ENCODE measurements at regions not wholly inside any gene's neighbourhood (a gene's known extent, or its start where the extent isn't known, plus 50 kb on each side); places are given as distances from the start of the nearest gene placed in this dataset.

GRCh38 chr2:40516604-40517003 is 64.7 kb upstream of the SLC8A1 start:
- Mint-ChIP-seq H3K27me3 (ENCODE audit: insufficient read depth) (no peaks in the 10 kb centered on the region; the same call in 1 of the 2 replicates), H3K4me3 (no peak overlapping the region), H3K4me1 (ENCODE audit: low read depth) (peaks cover 11% of the 10 kb centered on the region), H3K27ac (no peak overlapping the region), H3K36me3 (ENCODE audit: low read depth) (no peaks in the 10 kb centered on the region), H3K9me3 (no peaks in the 10 kb centered on the region)
- no peak for DNase-seq
- TF ChIP-seq, protein P1, sequence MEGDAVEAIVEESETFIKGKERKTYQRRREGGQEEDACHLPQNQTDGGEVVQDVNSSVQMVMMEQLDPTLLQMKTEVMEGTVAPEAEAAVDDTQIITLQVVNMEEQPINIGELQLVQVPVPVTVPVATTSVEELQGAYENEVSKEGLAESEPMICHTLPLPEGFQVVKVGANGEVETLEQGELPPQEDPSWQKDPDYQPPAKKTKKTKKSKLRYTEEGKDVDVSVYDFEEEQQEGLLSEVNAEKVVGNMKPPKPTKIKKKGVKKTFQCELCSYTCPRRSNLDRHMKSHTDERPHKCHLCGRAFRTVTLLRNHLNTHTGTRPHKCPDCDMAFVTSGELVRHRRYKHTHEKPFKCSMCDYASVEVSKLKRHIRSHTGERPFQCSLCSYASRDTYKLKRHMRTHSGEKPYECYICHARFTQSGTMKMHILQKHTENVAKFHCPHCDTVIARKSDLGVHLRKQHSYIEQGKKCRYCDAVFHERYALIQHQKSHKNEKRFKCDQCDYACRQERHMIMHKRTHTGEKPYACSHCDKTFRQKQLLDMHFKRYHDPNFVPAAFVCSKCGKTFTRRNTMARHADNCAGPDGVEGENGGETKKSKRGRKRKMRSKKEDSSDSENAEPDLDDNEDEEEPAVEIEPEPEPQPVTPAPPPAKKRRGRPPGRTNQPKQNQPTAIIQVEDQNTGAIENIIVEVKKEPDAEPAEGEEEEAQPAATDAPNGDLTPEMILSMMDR (IDR thresholded peaks at IDR 0.05) = no peak

DNA sequence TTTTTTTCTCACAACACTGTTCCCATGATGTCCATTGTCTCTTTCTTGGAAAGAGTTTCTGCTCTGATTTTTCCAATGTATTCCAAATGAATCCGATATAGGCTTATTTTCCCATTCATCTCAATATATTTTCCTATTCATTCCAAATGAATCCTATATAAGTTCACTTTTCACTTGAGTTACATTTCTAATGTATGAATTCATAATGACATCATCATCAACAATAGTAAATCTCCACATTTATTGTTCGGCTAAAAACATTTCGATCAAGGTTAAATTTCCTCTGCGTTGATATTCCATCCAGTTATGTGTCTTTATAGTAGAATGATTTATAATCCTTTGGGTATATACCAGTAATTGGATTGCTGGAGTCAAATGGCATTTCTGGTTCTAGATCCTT is 76.7 kb upstream of the SLC8A1 start:
- TF ChIP-seq, protein P1 (IDR thresholded peaks at IDR 0.05) = no peak
- Mint-ChIP-seq H3K4me3 (no peak overlapping the region), H3K4me1 (ENCODE audit: low read depth) (peaks cover 10% of the 10 kb centered on the region; the same call in 1 of the 2 replicates), H3K27me3 (ENCODE audit: insufficient read depth) (no peaks in the 10 kb centered on the region; the same call in 1 of the 2 replicates), H3K9me3 (no peaks in the 10 kb centered on the region), H3K27ac (no peak overlapping the region), H3K36me3 (ENCODE audit: low read depth) (peaks cover 15% of the 10 kb centered on the region; the same call in 1 of the 2 replicates)
- no peak for DNase-seq

- Mint-ChIP-seq H3K9me3 (no peaks in the 10 kb centered on the region), H3K4me3 (no peak overlapping the region), H3K27me3 (ENCODE audit: insufficient read depth) (no peaks in the 10 kb centered on the region; the same call in 1 of the 2 replicates), H3K36me3 (ENCODE audit: low read depth) (peaks cover 9% of the 10 kb centered on the region; the same call in 1 of the 2 replicates), H3K4me1 (ENCODE audit: low read depth) (peaks cover 17% of the 10 kb centered on the region), H3K27ac (no peak overlapping the region)
- TF ChIP-seq, protein P1 (IDR thresholded peaks at IDR 0.05) = no peak
- DNase-seq = no peak
These were observed 79.5 kb upstream of the SLC8A1 start for GRCh38 chr2:40531359-40531758.

GRCh38 chr2:40534528-40534927 is 82.6 kb upstream of the SLC8A1 start:
- H3K4me1 Mint-ChIP-seq (ENCODE audit: low read depth) = peaks cover 12% of the 10 kb centered on the region
- no peak for DNase-seq
- H3K27me3 Mint-ChIP-seq (ENCODE audit: insufficient read depth) = no peaks in the 10 kb centered on the region; the same call in 1 of the 2 replicates
- H3K4me3 Mint-ChIP-seq = no peak overlapping the region
- no peak overlapping the region for H3K27ac Mint-ChIP-seq
- TF ChIP-seq, protein P1 (IDR thresholded peaks at IDR 0.05) = no peak
- H3K36me3 Mint-ChIP-seq (ENCODE audit: low read depth) = 0 out of 2 replicates have a peak, but pooled peaks cover under 1% of the 10 kb centered on the region
- H3K9me3 Mint-ChIP-seq = no peaks in the 10 kb centered on the region

GRCh38 chr2:40535972-40536371 is 84.1 kb upstream of the SLC8A1 start:
- Mint-ChIP-seq H3K27me3 (ENCODE audit: insufficient read depth) (no peaks in the 10 kb centered on the region), H3K4me3 (no peak overlapping the region), H3K4me1 (ENCODE audit: low read depth) (peaks cover 12% of the 10 kb centered on the region), H3K36me3 (ENCODE audit: low read depth) (no peaks in the 10 kb centered on the region), H3K27ac (no peak overlapping the region), H3K9me3 (no peaks in the 10 kb centered on the region)
- no peak for DNase-seq
- TF ChIP-seq, protein P1 (IDR thresholded peaks at IDR 0.05) = no peak

- no peaks in the 10 kb centered on the region for H3K4me1 Mint-ChIP-seq (ENCODE audit: low read depth)
- H3K9me3 Mint-ChIP-seq = no peaks in the 10 kb centered on the region
- DNase-seq = no peak
- TF ChIP-seq, protein P1 (IDR thresholded peaks at IDR 0.05) = no peak
- no peak overlapping the region for H3K4me3 Mint-ChIP-seq
- H3K36me3 Mint-ChIP-seq (ENCODE audit: low read depth) = no peaks in the 10 kb centered on the region
- no peaks in the 10 kb centered on the region for H3K27me3 Mint-ChIP-seq (ENCODE audit: insufficient read depth)
- H3K27ac Mint-ChIP-seq = no peak overlapping the region
These were observed 88.1 kb upstream of the SLC8A1 start for GRCh38 chr2:40540026-40540425.

All from HFFc6 (cell line).